ENCODE measurements at regions not wholly inside any gene's neighbourhood (a gene's known extent, or its start where the extent isn't known, plus 50 kb on each side); places are given as distances from the start of the nearest gene placed in this dataset.

DNA sequence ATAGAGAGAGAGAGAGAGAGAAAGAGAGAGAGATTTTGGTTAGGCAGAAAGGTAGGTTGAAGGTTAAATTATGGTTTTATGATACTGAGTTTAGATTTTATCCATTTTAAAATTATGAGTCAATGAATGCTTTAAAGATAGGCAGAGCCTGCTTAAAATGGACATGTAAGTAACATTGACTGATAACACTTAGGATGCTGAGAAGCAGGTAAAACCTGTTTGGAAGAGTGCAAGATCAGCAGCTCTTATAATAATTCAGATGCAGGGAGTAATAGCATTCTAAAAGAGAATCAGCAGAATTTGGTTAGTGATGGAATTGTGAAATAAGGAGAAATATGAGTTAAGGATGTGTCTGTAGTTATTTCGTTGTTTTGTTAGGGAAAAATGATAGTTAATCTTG is 446.6 kb downstream of the PLA2G4A start:
- FAIRE-seq (no peak), DNase-seq (ENCODE audit: low read depth in 1 of 2, low spot score in 1 of 2) (no peak), ATAC-seq (no peak)
- 3% methylated on average over 1 of the region's 1 CpG for WGBS (ENCODE audit: missing lambda C conversion rate)
- Histone ChIP-seq H3K27ac (no peak overlapping the region), H3K4me2 (no peak overlapping the region), H3K4me1 (no peaks in the 10 kb centered on the region), H3K9me3 (no peaks in the 10 kb centered on the region), H3K4me3 (no peak overlapping the region)
- TF ChIP-seq MAX (IDR thresholded peaks at IDR 0.05) (no peak), TFCP2L1 (CRISPR knock-in tag; IDR thresholded peaks at IDR 0.05) (no peak), FOSL2 (IDR thresholded peaks at IDR 0.05) (no peak), FOSL2 (CRISPR knock-in tag; IDR thresholded peaks at IDR 0.05) (no peak)
- ChIA-PET POLR2A (interaction anchor here (0.6 kb wide), 1 partner anchor 1611 kb away, joined by 5 read pairs; no protein-coding TSS in a partner anchor), CTCF (no interaction called here)

GRCh38 chr1:187275985-187276575 is 447.3 kb downstream of the PLA2G4A start:
- WGBS (ENCODE audit: missing lambda C conversion rate) = 49% methylated on average over 4 of the region's 4 CpGs
- ATAC-seq (no peak), DNase-seq (ENCODE audit: low read depth in 1 of 2, low spot score in 1 of 2) (no peak), FAIRE-seq (no peak)
- no peak for TF ChIP-seq HOXB5 (CRISPR knock-in tag; IDR thresholded peaks at IDR 0.05)
- Histone ChIP-seq H3K4me2 (no peak overlapping the region), H3K9me3 (no peaks in the 10 kb centered on the region), H3K4me3 (no peak overlapping the region), H3K4me1 (no peaks in the 10 kb centered on the region), H3K27ac (no peak overlapping the region)
- POLR2A ChIA-PET = interaction anchor here (0.6 kb wide), 1 partner anchor 1610 kb away, joined by 5 read pairs; no protein-coding TSS in a partner anchor
- CTCF ChIA-PET = no interaction called here

- no peaks in the 10 kb centered on the region for H3K4me1 ChIP-seq
- FAIRE-seq (no peak), DNase-seq (ENCODE audit: low read depth in 1 of 2, low spot score in 1 of 2) (no peak), ATAC-seq (no peak)
- POLR2A ChIA-PET = no interaction called here
- no peak overlapping the region for H3K27ac ChIP-seq
- TF ChIP-seq JUN (IDR thresholded peaks at IDR 0.05) = no peak
- TF ChIP-seq HEYL (CRISPR knock-in tag; IDR thresholded peaks at IDR 0.05) = no peak
- TF ChIP-seq FOSB (CRISPR knock-in tag; IDR thresholded peaks at IDR 0.05) = no peak
- TF ChIP-seq CBX8 (IDR thresholded peaks at IDR 0.05) = no peak
- TF ChIP-seq, protein P1, sequence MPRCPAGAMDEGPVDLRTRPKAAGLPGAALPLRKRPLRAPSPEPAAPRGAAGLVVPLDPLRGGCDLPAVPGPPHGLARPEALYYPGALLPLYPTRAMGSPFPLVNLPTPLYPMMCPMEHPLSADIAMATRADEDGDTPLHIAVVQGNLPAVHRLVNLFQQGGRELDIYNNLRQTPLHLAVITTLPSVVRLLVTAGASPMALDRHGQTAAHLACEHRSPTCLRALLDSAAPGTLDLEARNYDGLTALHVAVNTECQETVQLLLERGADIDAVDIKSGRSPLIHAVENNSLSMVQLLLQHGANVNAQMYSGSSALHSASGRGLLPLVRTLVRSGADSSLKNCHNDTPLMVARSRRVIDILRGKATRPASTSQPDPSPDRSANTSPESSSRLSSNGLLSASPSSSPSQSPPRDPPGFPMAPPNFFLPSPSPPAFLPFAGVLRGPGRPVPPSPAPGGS (IDR thresholded peaks at IDR 0.05) = no peak
- TF ChIP-seq EHF (CRISPR knock-in tag; IDR thresholded peaks at IDR 0.05) = no peak
- TF ChIP-seq CEBPB (IDR thresholded peaks at IDR 0.05) = no peak
- no peak for TF ChIP-seq MAZ (IDR thresholded peaks at IDR 0.05; ENCODE audit: borderline replicate concordance, low read depth, low read length)
- no peak for TF ChIP-seq ESRRA (IDR thresholded peaks at IDR 0.05; ENCODE audit: borderline replicate concordance, low read length)
- no peak for TF ChIP-seq SMC3 (IDR thresholded peaks at IDR 0.05)
- no peak for TF ChIP-seq KDM5A (IDR thresholded peaks at IDR 0.05)
- TF ChIP-seq ZSCAN20 (CRISPR knock-in tag; IDR thresholded peaks at IDR 0.05) = no peak
- TF ChIP-seq ZC3H11A (IDR thresholded peaks at IDR 0.05) = no peak
- no peak for TF ChIP-seq ZFP36 (IDR thresholded peaks at IDR 0.05; ENCODE audit: borderline replicate concordance, partially characterized antibody)
- no peak for TF ChIP-seq HDAC2 (IDR thresholded peaks at IDR 0.05)
- no peak for TF ChIP-seq EP300 (IDR thresholded peaks at IDR 0.05)
- TF ChIP-seq, protein P2, sequence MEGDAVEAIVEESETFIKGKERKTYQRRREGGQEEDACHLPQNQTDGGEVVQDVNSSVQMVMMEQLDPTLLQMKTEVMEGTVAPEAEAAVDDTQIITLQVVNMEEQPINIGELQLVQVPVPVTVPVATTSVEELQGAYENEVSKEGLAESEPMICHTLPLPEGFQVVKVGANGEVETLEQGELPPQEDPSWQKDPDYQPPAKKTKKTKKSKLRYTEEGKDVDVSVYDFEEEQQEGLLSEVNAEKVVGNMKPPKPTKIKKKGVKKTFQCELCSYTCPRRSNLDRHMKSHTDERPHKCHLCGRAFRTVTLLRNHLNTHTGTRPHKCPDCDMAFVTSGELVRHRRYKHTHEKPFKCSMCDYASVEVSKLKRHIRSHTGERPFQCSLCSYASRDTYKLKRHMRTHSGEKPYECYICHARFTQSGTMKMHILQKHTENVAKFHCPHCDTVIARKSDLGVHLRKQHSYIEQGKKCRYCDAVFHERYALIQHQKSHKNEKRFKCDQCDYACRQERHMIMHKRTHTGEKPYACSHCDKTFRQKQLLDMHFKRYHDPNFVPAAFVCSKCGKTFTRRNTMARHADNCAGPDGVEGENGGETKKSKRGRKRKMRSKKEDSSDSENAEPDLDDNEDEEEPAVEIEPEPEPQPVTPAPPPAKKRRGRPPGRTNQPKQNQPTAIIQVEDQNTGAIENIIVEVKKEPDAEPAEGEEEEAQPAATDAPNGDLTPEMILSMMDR (IDR thresholded peaks at IDR 0.05) = no peak
- no peak overlapping the region for H3K4me3 ChIP-seq
- CTCF ChIA-PET = interaction anchor here (1.2 kb wide), 1 partner anchor 11 kb away, joined by 5 read pairs; no protein-coding TSS in a partner anchor
- no peak overlapping the region for H3K4me2 ChIP-seq
- no peaks in the 10 kb centered on the region for H3K9me3 ChIP-seq
These were observed 447.9 kb downstream of the PLA2G4A start for GRCh38 chr1:187276677-187277076.

Measured in A549 (cell line).